HG02678 (cell line): ENCODE measurements at regions not wholly inside any gene's neighbourhood (a gene's known extent, or its start where the extent isn't known, plus 50 kb on each side); places are given as distances from the start of the nearest gene placed in this dataset.

Source experiments
- ATAC-seq: cut with Tn5 transposase; IDR thresholded peaks from one replicate; pipeline ENCODE4 v1.9.1; 2021; ENCODE audit warnings: mild to moderate bottlenecking, moderate library complexity; ENCODE audit not compliant: unreplicated experiment

- no peak for ATAC-seq
Measured at GRCh38 chr21:43364261-43364510, 62.7 kb downstream of the SIK1 start.

- no peak for ATAC-seq
Measured at GRCh38 chr21:43363506-43364260, 63.2 kb downstream of the SIK1 start.

- ATAC-seq, result no peak
Measured at GRCh38 chr21:43362915-43363314, 64.0 kb downstream of the SIK1 start.

GRCh38 chr21:43362321-43362791 is 64.6 kb downstream of the SIK1 start:
- no peak for ATAC-seq

GRCh38 chr21:43361493-43362296 is 65.2 kb downstream of the SIK1 start:
- ATAC-seq, result no peak

- ATAC-seq, result no peak
Measured at GRCh38 chr21:43361127-43361492, 65.8 kb downstream of the SIK1 start.

GRCh38 chr21:43360441-43361126 is 66.3 kb downstream of the SIK1 start:
- ATAC-seq, result no peak

GRCh38 chr21:43358940-43359822 is 67.8 kb downstream of the SIK1 start:
- no peak for ATAC-seq

- ATAC-seq, result no peak
Measured at GRCh38 chr21:43357715-43358430, 69.1 kb downstream of the SIK1 start.

- ATAC-seq, result no peak
Measured at GRCh38 chr21:43355925-43356289, 71.0 kb downstream of the SIK1 start.

- no peak for ATAC-seq
Measured at GRCh38 chr21:43355266-43355924, 71.5 kb downstream of the SIK1 start.

GRCh38 chr21:43354666-43355065 is 72.3 kb downstream of the SIK1 start:
- ATAC-seq, result no peak

- ATAC-seq, result no peak
Measured at GRCh38 chr21:43354026-43354420, 72.9 kb downstream of the SIK1 start.

- ATAC-seq, result no peak
Measured at GRCh38 chr21:43353282-43354025, 73.5 kb downstream of the SIK1 start.

GRCh38 chr21:43352568-43353281 is 74.2 kb downstream of the SIK1 start:
- peak; percentile 67 for ATAC-seq

- ATAC-seq, result no peak
Measured at GRCh38 chr21:43352154-43352537, 74.8 kb downstream of the SIK1 start.

- no peak for ATAC-seq
Measured at GRCh38 chr21:43351501-43352153, 75.3 kb downstream of the SIK1 start.

GRCh38 chr21:43349644-43350043 is 77.3 kb downstream of the SIK1 start:
- no peak for ATAC-seq
